ENCODE measurements at regions not wholly inside any gene's neighbourhood (a gene's known extent, or its start where the extent isn't known, plus 50 kb on each side); places are given as distances from the start of the nearest gene placed in this dataset.
A peak's percentile ranks its signal among the peaks of the same experiment; 100 is the strongest.

DNA sequence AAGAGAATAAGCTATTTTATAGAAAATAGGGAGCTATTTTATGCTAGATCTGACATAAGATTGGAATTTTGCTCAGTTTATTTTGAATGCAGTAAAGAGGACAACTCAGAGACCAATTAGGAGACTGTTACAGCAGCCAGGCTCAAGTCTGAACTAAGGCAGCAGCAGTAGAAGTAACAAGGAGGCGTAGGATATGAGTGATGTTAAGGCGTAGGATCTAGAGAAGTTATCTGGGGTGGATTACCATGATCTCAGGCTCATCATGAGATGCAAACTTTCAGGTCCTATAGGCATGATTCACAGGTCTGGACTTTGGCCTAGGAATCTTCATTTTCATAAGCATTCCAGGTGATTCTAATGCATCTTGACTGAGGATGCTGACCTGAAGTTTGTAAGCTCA is 108.9 kb upstream of the BLID start:
- TF ChIP-seq, protein P1, sequence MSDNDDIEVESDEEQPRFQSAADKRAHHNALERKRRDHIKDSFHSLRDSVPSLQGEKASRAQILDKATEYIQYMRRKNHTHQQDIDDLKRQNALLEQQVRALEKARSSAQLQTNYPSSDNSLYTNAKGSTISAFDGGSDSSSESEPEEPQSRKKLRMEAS (IDR thresholded peaks at IDR 0.05; ENCODE audit: low read depth, low read length), result no peak
- no peak for TF ChIP-seq POLR2A (IDR thresholded peaks at IDR 0.05; ENCODE audit: extremely low read depth, insufficient read length)
- TF ChIP-seq, protein P2, sequence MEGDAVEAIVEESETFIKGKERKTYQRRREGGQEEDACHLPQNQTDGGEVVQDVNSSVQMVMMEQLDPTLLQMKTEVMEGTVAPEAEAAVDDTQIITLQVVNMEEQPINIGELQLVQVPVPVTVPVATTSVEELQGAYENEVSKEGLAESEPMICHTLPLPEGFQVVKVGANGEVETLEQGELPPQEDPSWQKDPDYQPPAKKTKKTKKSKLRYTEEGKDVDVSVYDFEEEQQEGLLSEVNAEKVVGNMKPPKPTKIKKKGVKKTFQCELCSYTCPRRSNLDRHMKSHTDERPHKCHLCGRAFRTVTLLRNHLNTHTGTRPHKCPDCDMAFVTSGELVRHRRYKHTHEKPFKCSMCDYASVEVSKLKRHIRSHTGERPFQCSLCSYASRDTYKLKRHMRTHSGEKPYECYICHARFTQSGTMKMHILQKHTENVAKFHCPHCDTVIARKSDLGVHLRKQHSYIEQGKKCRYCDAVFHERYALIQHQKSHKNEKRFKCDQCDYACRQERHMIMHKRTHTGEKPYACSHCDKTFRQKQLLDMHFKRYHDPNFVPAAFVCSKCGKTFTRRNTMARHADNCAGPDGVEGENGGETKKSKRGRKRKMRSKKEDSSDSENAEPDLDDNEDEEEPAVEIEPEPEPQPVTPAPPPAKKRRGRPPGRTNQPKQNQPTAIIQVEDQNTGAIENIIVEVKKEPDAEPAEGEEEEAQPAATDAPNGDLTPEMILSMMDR (IDR thresholded peaks at IDR 0.05; ENCODE audit: low read depth, low read length), result no peak
- TF ChIP-seq MYC (IDR thresholded peaks at IDR 0.05; ENCODE audit: low read depth, low read length), result no peak
- H3K4me3 ChIP-seq (ENCODE audit: low read depth, low read length), result no peak overlapping the region
- DNase-seq (ENCODE audit: low read depth), result no peak

DNA sequence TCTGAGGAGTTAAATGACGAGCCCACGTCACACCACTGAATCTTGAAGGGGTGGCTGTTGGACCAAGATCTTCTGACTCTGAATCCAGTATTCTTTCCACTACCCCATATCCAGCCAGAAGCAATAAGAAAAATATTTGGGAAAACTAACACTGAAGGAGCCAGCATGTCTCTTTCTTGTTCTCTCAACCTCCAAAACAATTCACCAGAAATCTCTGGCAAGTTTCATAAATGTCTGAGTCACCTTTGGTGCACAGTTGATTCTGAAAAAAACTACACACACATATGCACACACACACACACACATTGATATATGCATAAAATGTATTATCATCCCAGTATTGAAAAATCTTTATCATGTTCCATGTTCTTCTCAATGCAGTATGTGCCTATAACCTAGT is 104.3 kb upstream of the BLID start:
- DNase-seq (ENCODE audit: low read depth), result no peak
- TF ChIP-seq, protein P1 (IDR thresholded peaks at IDR 0.05; ENCODE audit: low read depth, low read length), result no peak
- TF ChIP-seq, protein P2 (IDR thresholded peaks at IDR 0.05; ENCODE audit: low read depth, low read length), result no peak
- TF ChIP-seq MYC (IDR thresholded peaks at IDR 0.05; ENCODE audit: low read depth, low read length), result no peak
- TF ChIP-seq POLR2A (IDR thresholded peaks at IDR 0.05; ENCODE audit: extremely low read depth, insufficient read length), result no peak
- no peak overlapping the region for H3K4me3 ChIP-seq (ENCODE audit: low read depth, low read length)

DNA sequence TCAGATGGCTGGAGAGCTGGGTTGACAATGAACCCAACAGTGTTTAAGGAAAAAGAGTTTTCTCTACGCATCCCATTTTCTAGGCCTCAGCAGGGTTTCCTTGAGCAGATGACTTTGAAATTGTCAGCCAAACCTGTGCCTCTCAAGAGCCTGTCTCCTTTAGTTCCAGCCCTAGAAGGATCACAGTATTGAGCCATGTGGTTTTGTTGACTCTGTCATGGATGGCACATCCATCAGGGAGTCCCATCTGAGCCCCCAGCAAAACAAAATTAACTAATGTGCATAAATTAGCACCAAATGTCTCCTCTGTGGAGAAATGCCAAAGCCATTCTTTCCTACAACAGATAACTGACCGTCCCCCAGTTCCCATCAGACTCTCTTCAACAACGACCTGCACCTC is 103.8 kb upstream of the BLID start:
- DNase-seq (ENCODE audit: low read depth), result no peak
- H3K4me3 ChIP-seq (ENCODE audit: low read depth, low read length), result no peak overlapping the region
- TF ChIP-seq, protein P2 (IDR thresholded peaks at IDR 0.05; ENCODE audit: low read depth, low read length), result no peak
- TF ChIP-seq, protein P1 (IDR thresholded peaks at IDR 0.05; ENCODE audit: low read depth, low read length), result no peak
- TF ChIP-seq POLR2A (IDR thresholded peaks at IDR 0.05; ENCODE audit: extremely low read depth, insufficient read length) (no peak), MYC (IDR thresholded peaks at IDR 0.05; ENCODE audit: low read depth, low read length) (no peak)

DNA sequence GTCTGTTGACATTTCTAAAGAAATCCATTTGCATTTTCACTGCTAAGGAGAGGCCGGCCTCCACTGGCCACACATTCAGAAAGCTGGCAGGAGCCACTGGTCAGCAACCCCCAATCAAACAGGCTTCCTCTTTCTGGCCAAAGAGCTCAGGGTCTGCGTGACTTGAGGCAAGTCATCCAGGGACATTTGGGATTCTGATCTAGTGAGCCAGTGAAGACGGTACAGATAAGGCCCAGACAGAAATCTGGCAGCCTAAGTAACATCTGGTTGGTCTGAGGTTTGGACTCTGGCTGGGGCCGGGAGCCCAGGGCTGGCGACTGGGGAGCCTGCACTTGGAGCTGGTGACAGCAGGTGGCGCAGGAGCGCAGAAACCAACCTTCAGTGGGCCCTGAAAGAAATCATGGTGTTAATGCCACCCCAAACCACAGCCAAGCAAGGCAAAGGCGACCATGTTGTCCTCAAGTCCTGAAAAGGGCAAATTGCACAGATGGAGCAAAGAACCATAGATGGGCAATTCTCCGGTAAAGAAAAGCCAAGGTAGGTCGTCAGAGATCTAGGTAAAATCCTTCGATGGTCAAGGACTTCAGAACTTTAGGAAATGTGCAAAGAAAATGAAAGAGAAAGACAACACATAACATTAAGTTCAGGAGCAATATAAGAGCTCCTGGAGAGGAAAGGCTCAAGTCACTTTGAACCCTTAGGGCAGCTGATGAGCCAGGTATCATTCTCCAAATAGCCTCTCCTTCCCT is 99.4 kb upstream of the BLID start:
- peak; percentile 70 for DNase-seq (ENCODE audit: low read depth)
- TF ChIP-seq, protein P2 (IDR thresholded peaks at IDR 0.05; ENCODE audit: low read depth, low read length), result peak; percentile 95
- TF ChIP-seq, protein P1 (IDR thresholded peaks at IDR 0.05; ENCODE audit: low read depth, low read length), result peak; percentile 45; the same call in 1 of the 2 replicates
- TF ChIP-seq MYC (IDR thresholded peaks at IDR 0.05; ENCODE audit: low read depth, low read length) (peak; percentile 26; the same call in 1 of the 2 replicates), POLR2A (IDR thresholded peaks at IDR 0.05; ENCODE audit: extremely low read depth, insufficient read length) (no peak)
- no peak overlapping the region for H3K4me3 ChIP-seq (ENCODE audit: low read depth, low read length)

DNA sequence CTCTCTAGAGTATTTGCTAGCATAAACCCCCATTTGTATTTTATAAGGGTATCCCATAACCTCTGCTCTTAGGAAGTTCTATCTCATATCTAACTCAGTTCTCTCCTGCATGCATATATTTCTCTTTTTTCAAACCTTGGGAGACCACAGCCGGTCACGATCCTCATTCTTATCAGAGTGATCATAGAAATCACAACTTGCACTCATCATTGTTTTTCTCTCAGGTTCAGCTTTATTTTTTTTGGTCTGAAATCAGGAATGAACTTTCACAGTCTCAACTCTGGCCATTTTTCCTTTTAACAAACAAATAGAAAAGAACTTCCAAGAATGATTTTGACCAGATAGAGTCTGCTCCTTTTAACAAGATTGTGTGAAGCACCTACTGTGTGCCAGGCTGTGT is 98.6 kb upstream of the BLID start:
- TF ChIP-seq POLR2A (IDR thresholded peaks at IDR 0.05; ENCODE audit: extremely low read depth, insufficient read length), result no peak
- TF ChIP-seq, protein P2 (IDR thresholded peaks at IDR 0.05; ENCODE audit: low read depth, low read length), result no peak
- TF ChIP-seq MYC (IDR thresholded peaks at IDR 0.05; ENCODE audit: low read depth, low read length), result no peak
- TF ChIP-seq, protein P1 (IDR thresholded peaks at IDR 0.05; ENCODE audit: low read depth, low read length), result no peak
- no peak for DNase-seq (ENCODE audit: low read depth)
- H3K4me3 ChIP-seq (ENCODE audit: low read depth, low read length), result no peak overlapping the region
